ENCODE measurements at regions not wholly inside any gene's neighbourhood (a gene's known extent, or its start where the extent isn't known, plus 50 kb on each side); places are given as distances from the start of the nearest gene placed in this dataset.

DNA sequence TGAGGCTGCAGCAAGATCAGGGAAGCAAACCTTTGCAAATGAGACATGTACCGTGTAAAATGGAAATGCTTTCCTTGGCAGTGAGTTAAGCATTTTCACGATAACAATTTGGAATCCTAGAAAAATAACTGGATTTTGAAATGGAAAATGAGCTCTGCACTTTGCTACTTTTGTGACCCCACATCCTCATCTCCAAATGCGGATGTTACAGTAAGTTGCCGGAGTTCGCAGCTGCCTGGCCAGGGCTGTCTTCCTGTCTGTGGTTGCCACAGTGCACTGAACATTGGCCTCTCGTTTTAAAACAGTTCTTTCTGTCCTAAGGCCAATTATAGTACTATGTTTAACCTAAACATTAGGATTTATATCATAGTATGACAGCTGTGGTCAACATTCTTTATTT is 136.2 kb upstream of the FZD8 start:
- TF ChIP-seq, protein P1, sequence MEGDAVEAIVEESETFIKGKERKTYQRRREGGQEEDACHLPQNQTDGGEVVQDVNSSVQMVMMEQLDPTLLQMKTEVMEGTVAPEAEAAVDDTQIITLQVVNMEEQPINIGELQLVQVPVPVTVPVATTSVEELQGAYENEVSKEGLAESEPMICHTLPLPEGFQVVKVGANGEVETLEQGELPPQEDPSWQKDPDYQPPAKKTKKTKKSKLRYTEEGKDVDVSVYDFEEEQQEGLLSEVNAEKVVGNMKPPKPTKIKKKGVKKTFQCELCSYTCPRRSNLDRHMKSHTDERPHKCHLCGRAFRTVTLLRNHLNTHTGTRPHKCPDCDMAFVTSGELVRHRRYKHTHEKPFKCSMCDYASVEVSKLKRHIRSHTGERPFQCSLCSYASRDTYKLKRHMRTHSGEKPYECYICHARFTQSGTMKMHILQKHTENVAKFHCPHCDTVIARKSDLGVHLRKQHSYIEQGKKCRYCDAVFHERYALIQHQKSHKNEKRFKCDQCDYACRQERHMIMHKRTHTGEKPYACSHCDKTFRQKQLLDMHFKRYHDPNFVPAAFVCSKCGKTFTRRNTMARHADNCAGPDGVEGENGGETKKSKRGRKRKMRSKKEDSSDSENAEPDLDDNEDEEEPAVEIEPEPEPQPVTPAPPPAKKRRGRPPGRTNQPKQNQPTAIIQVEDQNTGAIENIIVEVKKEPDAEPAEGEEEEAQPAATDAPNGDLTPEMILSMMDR (conservative IDR thresholded peaks at IDR 0.05), result no peak
- no peak for TF ChIP-seq EZH2 (IDR thresholded peaks at IDR 0.05; ENCODE audit: low read depth)
